GM21526 (cell line): ENCODE measurements at regions not wholly inside any gene's neighbourhood (a gene's known extent, or its start where the extent isn't known, plus 50 kb on each side); places are given as distances from the start of the nearest gene placed in this dataset.

Source experiments
- ATAC-seq: cut with Tn5 transposase; IDR thresholded peaks from one replicate; pipeline ENCODE4 v1.9.1; 2021; ENCODE audit warnings: moderate library complexity; ENCODE audit not compliant: unreplicated experiment, low FRiP score

DNA sequence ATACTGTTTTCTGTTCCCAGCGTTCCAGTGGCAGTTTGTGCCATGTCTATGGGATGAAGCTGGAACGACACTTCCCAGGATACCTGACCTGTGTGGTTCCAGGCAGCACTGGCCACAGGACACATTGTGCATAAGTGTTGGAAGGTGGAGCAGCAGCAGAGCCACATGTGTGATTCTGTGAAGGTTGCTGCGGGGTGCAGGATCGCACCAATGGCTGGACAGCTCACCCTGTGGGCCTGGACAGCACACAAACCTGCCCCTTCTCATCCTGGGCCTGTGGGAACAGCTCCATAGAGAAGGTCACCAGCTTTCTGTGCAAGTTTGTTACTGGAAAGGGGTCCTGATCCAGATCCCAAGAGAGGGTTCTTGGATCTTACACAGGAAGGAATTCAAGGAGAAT is 252.2 kb upstream of the RAB6C start:
- no peak for ATAC-seq

- no peak for ATAC-seq
These were observed 251.2 kb upstream of the RAB6C start for GRCh38 chr2:129728035-129728972.

DNA sequence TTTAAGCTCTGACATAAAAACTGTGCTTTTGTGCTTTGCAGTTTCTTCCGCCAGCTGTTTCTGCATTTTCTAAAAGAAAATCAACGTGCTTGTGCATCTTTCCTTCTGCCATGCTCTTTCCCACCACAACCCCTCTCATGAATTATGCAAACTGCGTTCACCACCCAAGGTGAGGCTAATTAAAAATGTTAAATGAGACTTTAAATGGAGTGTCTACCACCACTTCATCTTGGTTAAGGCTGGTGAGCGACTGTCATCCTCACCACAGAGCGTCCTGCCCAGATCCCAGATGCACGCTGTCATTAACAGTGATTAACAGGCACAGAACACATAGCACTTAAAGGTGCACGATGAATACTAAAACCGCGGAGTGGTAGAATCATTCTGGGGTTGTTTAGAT is 250.5 kb upstream of the RAB6C start:
- ATAC-seq = no peak

DNA sequence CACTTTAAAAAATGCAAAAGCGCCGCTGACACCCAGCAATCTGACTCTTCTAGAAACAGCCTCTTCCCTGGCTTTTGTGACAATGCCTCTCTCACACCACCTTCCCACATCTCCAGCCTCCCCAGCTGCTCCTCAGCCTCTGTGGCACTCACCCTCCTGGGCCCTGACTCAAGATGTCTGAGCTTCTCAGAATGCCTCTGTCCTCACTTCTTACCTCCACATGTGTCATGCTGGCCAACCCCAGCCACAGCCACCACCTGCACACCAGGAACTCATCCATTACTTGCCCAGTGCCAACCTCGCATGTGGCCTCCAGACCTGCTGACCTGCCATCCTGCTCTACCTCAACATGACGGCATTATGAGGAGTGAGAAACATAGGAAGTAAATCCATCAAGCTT is 249.8 kb upstream of the RAB6C start:
- no peak for ATAC-seq

DNA sequence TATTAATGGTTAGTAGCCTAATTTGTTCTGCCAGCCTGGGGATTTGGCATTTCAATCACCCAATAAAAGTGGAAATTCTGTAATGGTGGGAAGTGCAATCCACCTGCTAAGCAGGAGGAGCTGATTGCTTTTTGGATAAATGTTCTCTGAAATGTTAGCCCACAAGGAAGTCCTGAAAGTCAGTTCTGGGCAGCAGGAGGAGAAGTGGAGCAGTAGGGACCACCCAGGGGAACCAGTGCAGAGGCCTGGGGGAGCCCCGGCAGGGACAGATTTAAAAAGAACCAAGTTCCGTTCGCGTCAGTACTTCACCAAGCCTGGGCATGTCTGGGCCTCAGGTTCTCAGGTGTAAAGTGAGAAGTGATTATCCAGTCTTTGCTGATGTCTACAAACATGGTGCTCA is 248.5 kb upstream of the RAB6C start:
- no peak for ATAC-seq

GRCh38 chr2:129731907-129732629 is 247.4 kb upstream of the RAB6C start:
- ATAC-seq = no peak

GRCh38 chr2:129732630-129733026 is 246.8 kb upstream of the RAB6C start:
- ATAC-seq = no peak

- ATAC-seq = no peak
These were observed 246.4 kb upstream of the RAB6C start for GRCh38 chr2:129733041-129733440.

- ATAC-seq = no peak
These were observed 245.9 kb upstream of the RAB6C start for GRCh38 chr2:129733579-129733978.

- no peak for ATAC-seq
These were observed 245.0 kb upstream of the RAB6C start for GRCh38 chr2:129734343-129735034.

DNA sequence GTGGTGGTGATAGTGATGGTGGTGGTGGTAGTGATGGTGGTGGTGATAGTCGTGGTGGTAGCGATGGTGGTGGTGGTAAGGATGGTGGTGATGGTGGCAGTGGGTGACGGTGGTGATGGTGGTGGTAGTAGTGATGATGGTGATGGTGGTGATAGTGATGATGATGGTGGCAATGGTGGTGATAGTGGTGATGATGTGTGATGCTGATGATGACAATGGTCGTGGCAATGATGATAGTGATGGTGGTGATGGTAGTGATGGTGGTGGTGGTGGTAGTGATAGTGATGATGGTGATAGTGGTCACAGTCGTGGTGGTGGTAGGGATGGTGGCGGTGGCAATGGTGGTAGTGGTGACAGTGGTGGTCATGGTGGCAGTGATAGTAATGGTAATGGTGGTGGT is 243.9 kb upstream of the RAB6C start:
- ATAC-seq = no peak

DNA sequence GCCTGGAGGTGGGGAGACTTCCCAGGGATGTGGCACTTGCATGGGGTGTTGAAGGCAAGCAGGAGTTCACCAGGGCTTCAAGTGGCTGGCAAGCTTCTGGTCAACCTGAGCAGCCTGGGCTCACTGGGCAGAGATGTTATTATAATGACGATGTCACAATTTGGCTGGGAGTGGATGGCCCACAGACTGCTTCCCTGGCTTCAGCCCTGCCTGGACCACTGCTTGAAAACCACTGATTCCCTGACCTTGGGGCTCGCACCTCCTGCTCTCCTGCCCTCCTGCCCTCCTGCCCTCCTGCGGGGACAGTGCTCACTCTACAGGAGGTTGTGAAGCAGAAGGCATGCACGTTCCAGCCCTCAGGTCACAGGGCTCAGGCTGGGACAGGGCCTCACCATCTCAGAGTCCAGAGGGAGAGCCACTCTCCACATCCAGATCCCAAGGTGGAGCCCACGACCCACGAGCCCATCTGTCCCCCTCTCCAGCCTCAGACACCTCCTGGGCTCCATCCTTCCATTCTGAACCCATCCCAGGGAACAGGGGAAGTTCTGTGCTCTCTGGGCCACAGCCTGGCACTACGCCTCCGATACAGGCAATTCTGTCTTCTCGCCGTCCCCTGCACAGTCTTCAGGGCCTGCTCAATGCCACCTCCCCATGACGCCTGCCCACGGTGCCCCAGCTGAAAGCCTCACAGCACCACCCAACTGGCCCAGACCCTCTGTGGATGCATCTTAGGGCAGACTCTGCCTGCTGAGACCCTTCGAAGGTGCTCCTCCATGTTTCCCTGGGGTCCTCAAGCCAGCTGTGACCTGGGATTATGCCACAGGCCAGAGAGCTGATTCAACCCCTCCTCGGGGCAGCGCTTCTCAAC is 241.6 kb upstream of the RAB6C start:
- ATAC-seq = no peak

DNA sequence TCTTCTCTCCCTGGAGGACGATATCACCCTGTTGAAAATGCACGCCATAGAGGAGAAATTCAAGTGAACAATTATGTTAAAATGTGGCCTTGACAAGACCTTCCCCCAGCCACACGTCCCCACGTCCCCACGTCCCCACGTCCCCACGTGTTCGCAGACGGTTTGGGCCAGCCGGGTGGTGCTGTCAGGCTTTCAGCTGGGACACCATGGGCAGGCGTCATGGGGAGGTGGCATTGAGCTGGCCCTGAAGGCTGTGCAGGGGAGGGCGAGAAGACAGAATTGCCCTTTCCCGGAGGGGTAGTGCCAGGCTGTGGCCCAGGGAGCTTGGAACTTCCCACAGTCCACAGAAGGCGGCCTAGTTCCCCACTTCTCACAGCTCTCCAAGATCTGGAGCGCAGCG is 240.7 kb upstream of the RAB6C start:
- ATAC-seq = no peak

DNA sequence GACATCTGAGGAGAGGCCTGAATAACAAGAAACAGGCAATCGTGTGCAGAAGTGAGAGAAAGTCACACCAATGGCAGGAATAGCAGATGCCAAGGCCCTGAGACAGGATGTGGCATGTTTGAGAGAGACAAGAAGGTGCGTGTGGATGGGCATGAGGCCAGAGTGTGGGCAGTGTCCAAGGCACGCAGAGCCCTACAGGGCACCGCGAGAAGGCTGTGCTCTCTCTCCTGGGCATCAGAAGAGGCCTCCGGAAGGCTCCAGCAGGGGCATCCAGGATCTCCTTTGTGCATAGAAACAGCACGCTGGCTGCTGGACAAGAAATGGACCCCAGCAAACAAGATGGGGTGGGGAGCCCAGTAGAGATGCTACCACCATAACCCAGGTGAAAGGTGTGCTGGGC is 239.0 kb upstream of the RAB6C start:
- no peak for ATAC-seq

DNA sequence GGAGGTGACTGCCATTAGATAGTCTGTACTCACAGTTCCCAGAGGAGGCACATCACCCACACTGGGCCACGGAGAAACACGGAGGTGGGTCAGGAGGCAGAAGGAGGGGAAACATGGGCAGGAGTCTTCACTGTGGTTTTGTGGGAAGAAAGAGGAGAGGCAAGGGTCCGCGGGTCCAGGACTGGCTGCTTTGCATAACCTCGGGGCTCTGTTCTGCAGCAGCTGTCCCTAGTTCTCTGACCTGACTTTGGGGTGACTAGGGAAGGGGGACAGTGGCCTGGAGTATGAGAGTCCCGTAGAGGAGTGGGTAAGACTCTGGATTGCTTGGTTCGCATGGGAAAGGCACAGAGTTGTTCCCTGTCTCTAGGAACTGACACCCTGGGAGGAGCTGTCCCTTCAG is 238.3 kb upstream of the RAB6C start:
- no peak for ATAC-seq

DNA sequence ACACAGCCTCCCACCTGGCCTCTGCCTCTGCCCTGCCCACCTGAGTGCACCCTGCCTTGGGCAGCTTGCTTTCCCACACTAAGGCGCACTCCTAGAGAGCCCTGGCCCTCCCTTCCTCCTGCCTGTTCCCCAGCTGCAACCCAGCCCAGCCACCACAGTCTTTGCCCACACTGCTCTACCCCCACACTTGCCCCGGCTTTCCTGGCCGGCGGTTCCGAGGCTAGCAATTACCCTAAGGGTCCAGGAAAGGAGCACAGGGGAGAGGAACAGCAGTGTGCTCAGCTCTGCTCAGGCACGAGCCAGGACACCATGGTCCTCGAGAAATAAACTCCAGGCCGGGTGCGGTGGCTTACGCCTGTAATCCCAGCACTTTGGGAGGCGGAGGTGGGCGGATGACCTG is 237.8 kb upstream of the RAB6C start:
- ATAC-seq = no peak

GRCh38 chr2:129742415-129743180 is 236.9 kb upstream of the RAB6C start:
- ATAC-seq = no peak

DNA sequence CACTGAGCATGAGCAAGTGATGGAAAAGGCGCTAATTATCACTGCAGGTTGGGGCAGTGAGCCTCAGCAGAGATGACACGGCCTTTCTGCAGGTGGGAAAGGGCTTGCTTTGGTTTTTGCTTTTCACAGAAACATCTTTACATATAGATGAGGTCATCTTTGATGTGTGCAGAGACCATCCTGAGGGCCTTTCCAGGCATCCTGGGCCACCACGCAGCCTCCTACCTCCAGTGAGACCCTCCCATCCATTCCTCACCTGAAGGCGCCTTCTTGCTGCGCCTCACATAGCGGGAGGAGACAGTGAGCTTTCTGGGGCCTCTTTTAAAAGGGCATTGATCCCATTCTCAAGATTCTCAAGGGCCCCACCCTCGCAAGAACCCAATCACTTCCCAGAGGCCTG is 235.3 kb upstream of the RAB6C start:
- no peak for ATAC-seq

DNA sequence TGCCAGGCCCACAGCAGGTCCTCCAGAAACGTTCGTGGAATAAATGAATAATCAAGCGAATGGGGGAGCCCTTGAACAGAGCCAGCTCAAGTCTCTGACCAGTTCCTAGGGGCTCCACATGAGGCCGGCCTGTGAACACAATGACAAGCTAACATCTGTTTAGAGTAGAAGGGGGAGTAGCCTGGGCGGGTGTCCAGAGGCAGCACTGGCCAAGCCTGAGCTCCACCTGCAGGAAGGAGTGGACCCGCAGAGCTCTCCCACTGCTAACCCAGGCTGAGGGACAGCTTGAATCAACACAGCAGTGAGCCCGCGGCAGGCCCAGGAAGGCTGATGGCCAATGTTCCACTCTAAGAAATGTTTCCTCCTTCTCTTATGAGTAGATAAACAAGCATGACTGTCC is 234.8 kb upstream of the RAB6C start:
- ATAC-seq = no peak
